H1 (cell line): ENCODE measurements at regions not wholly inside any gene's neighbourhood (a gene's known extent, or its start where the extent isn't known, plus 50 kb on each side); places are given as distances from the start of the nearest gene placed in this dataset.

Experiments
- JUN ChIP-seq: IDR thresholded peaks from 2 replicates; pipeline ENCODE4 v1.6.1; 2011; ENCODE audit warnings: low read depth, mild to moderate bottlenecking, improper control_type of control experiment, low read length
- SAP30 ChIP-seq: fragments of 300-600 bp; sonication (generic); IDR thresholded peaks from 2 replicates; pipeline ENCODE4 v1.7.1; 2012; ENCODE audit warnings: low read length, moderate library complexity, mild to moderate bottlenecking, inconsistent platforms; ENCODE audit not compliant: insufficient read depth, insufficient replicate concordance

- TF ChIP-seq JUN (no peak), SAP30 (no peak)
Observed at GRCh38 chr12:24197532-24197931, 248.1 kb upstream of the SOX5 start (continued).
